Stimulated activated naive CD8-positive, alpha-beta T cell treated with anti-CD3 and anti-CD28 coated beads, Interleukin-15, Interleukin-2, amounts not matched to agents 100 U/mL and 50 U/mL, for 24 hours (primary cell): ENCODE measurements at regions not wholly inside any gene's neighbourhood (a gene's known extent, or its start where the extent isn't known, plus 50 kb on each side); places are given as distances from the start of the nearest gene placed in this dataset.

Experiments used
- ATAC-seq: fragments of 150-1000 bp; cut with Tn5 transposase; one replicate; pipeline ENCODE4 v1.10.0; 2021
- DNase-seq: peaks from one replicate; pipeline ENCODE4 v3.0.0; 2021

- ATAC-seq (no peak), DNase-seq (no peak)
Observed at GRCh38 chr21:38956856-38957571, 151.3 kb downstream of the ETS2 start.

- DNase-seq = no peak
- ATAC-seq = no peak
Observed at GRCh38 chr21:38956521-38956855, 150.8 kb downstream of the ETS2 start.

- ATAC-seq (no peak), DNase-seq (no peak)
Observed at GRCh38 chr21:38956007-38956406, 150.3 kb downstream of the ETS2 start.

GRCh38 chr21:38955495-38955894 lies 149.8 kb downstream of the ETS2 start:
- ATAC-seq (no peak), DNase-seq (no peak)

GRCh38 chr21:38954588-38955004 lies 148.9 kb downstream of the ETS2 start:
- DNase-seq = no peak
- ATAC-seq = no peak

GRCh38 chr21:38953516-38953915 lies 147.8 kb downstream of the ETS2 start:
- ATAC-seq (no peak), DNase-seq (no peak)

- DNase-seq = no peak
- no peak for ATAC-seq
Observed at GRCh38 chr21:38952890-38953289, 147.2 kb downstream of the ETS2 start.

GRCh38 chr21:38951095-38951730 lies 145.5 kb downstream of the ETS2 start:
- DNase-seq (no peak), ATAC-seq (no peak)

- DNase-seq (no peak), ATAC-seq (no peak)
Observed at GRCh38 chr21:38950435-38951094, 144.8 kb downstream of the ETS2 start.

GRCh38 chr21:38949070-38949380 lies 143.3 kb downstream of the ETS2 start:
- ATAC-seq (no peak), DNase-seq (no peak)

- DNase-seq (no peak), ATAC-seq (no peak)
Observed at GRCh38 chr21:38948377-38949069, 142.8 kb downstream of the ETS2 start.

- ATAC-seq = no peak
- no peak for DNase-seq
Observed at GRCh38 chr21:38945545-38946245, 140.0 kb downstream of the ETS2 start.

GRCh38 chr21:38944903-38945302 lies 139.2 kb downstream of the ETS2 start:
- ATAC-seq (no peak), DNase-seq (no peak)

GRCh38 chr21:38944402-38944801 lies 138.7 kb downstream of the ETS2 start:
- ATAC-seq (no peak), DNase-seq (no peak)

GRCh38 chr21:38942748-38943211 lies 137.1 kb downstream of the ETS2 start:
- ATAC-seq (no peak), DNase-seq (no peak)

GRCh38 chr21:38938769-38939168 lies 133.0 kb downstream of the ETS2 start:
- ATAC-seq = no peak
- DNase-seq = no peak

GRCh38 chr21:38938343-38938742 lies 132.6 kb downstream of the ETS2 start:
- ATAC-seq = peak; percentile 82
- peak; percentile 30 for DNase-seq

GRCh38 chr21:38937844-38938243 lies 132.1 kb downstream of the ETS2 start:
- DNase-seq (no peak), ATAC-seq (peak; percentile 8)

- no peak for DNase-seq
- ATAC-seq = peak; percentile 21
Observed at GRCh38 chr21:38937286-38937790, 131.6 kb downstream of the ETS2 start.

GRCh38 chr21:38936240-38936639 lies 130.5 kb downstream of the ETS2 start:
- ATAC-seq (no peak), DNase-seq (no peak)

GRCh38 chr21:38933731-38934130 lies 128.0 kb downstream of the ETS2 start:
- DNase-seq (no peak), ATAC-seq (no peak)

- DNase-seq = no peak
Observed at GRCh38 chr21:38931291-38931690, 125.6 kb downstream of the ETS2 start.

More at GRCh38 chr21:38931291-38931690, 125.6 kb downstream of the ETS2 start:
- no peak for ATAC-seq
